ENCODE measurements at regions not wholly inside any gene's neighbourhood (a gene's known extent, or its start where the extent isn't known, plus 50 kb on each side); places are given as distances from the start of the nearest gene placed in this dataset.
A peak's percentile ranks its signal among the peaks of the same experiment; 100 is the strongest.

- no peak for TF ChIP-seq ZNF574 (CRISPR knock-in tag; IDR thresholded peaks at IDR 0.05)
- no peak for TF ChIP-seq POGK (CRISPR knock-in tag; conservative IDR thresholded peaks at IDR 0.05)
- no peak for TF ChIP-seq AGO2 (optimal IDR thresholded peaks at IDR 0.05; ENCODE audit: low read depth, low read length)
- no peak for TF ChIP-seq ONECUT2 (CRISPR knock-in tag; IDR thresholded peaks at IDR 0.05)
- no peak for TF ChIP-seq CERS6 (CRISPR knock-in tag; IDR thresholded peaks at IDR 0.05)
- no peak for TF ChIP-seq TOPORS (CRISPR knock-in tag; IDR thresholded peaks at IDR 0.05)
- no peak for TF ChIP-seq ZBTB7B (CRISPR knock-in tag; IDR thresholded peaks at IDR 0.05)
- TF ChIP-seq HES4 (CRISPR knock-in tag; IDR thresholded peaks at IDR 0.05; ENCODE audit: borderline replicate concordance), result no peak
- peak; percentile 57; the same call in 1 of the 2 replicates for TF ChIP-seq TBX2 (CRISPR knock-in tag; IDR thresholded peaks at IDR 0.05; ENCODE audit: borderline replicate concordance)
- no peak for TF ChIP-seq PRPF4 (IDR thresholded peaks at IDR 0.05; ENCODE audit: low read depth, low read length, poor library complexity, severe bottlenecking)
- TF ChIP-seq HNF4G (IDR thresholded peaks at IDR 0.05; ENCODE audit: borderline replicate concordance, low read depth, low read length), result no peak
- no peak for TF ChIP-seq HNF4G (CRISPR knock-in tag; IDR thresholded peaks at IDR 0.05; ENCODE audit: borderline replicate concordance, low read depth)
- TF ChIP-seq CAMTA2 (CRISPR knock-in tag; IDR thresholded peaks at IDR 0.05; ENCODE audit: borderline replicate concordance), result no peak
- no peak for TF ChIP-seq SYNCRIP (IDR thresholded peaks at IDR 0.05; ENCODE audit: insufficient read depth, low read depth, low read length)
- TF ChIP-seq ZNF337 (CRISPR knock-in tag; IDR thresholded peaks at IDR 0.05; ENCODE audit: borderline replicate concordance, low read depth), result no peak
- no peak for TF ChIP-seq ATF5 (CRISPR knock-in tag; IDR thresholded peaks at IDR 0.05; ENCODE audit: low read depth)
- TF ChIP-seq ZNF274 (CRISPR knock-in tag; IDR thresholded peaks at IDR 0.05), result no peak
- no peak for TF ChIP-seq ZNF615 (CRISPR knock-in tag; IDR thresholded peaks at IDR 0.05; ENCODE audit: borderline replicate concordance)
- no peak for TF ChIP-seq ZNF800 (CRISPR knock-in tag; IDR thresholded peaks at IDR 0.05)
- no peak for TF ChIP-seq ATF1 (CRISPR knock-in tag; IDR thresholded peaks at IDR 0.05)
- no peak for TF ChIP-seq RAD21 (CRISPR knock-in tag; IDR thresholded peaks at IDR 0.05)
- no peak for TF ChIP-seq ZBTB42 (CRISPR knock-in tag; IDR thresholded peaks at IDR 0.05)
- TF ChIP-seq ZNF580 (CRISPR knock-in tag; IDR thresholded peaks at IDR 0.05; ENCODE audit: borderline replicate concordance, low read depth), result no peak
- TF ChIP-seq TP53 (CRISPR knock-in tag; conservative IDR thresholded peaks at IDR 0.05), result no peak
These were observed 132.5 kb upstream of the THBS1 start (continued) for GRCh38 chr15:39448409-39448808.
